ENCODE measurements at regions not wholly inside any gene's neighbourhood (a gene's known extent, or its start where the extent isn't known, plus 50 kb on each side); places are given as distances from the start of the nearest gene placed in this dataset.

- dilution Hi-C loops (cut with HindIII; ENCODE audit: low sequenced_read_pairs, unreplicated experiment) (no loop called here), intact Hi-C loops (cut with micrococcal nuclease) (no loop called here), in situ Hi-C loops (cut with MboI; ENCODE audit: low sequenced_read_pairs) (no loop called here)
- Histone ChIP-seq H3K23ac (ENCODE audit: low read depth, low read length) (no peak overlapping the region), H3K4ac (ENCODE audit: low read depth, low read length) (no peak overlapping the region), H4K8ac (ENCODE audit: low read depth in 2 of 2, low read length in 2 of 2) (no peak overlapping the region), H3K4me2 (ENCODE audit: low read depth, low read length) (no peak overlapping the region), H4K20me1 (ENCODE audit: insufficient read depth, low read length) (no peaks in the 10 kb centered on the region), H3K56ac (ENCODE audit: extremely low read depth, insufficient read depth, low read length) (no peak overlapping the region), H2BK20ac (ENCODE audit: low read depth, low read length) (no peak overlapping the region), H4K91ac (ENCODE audit: insufficient read depth, low read depth, low read length) (no peak overlapping the region), H3K9me3 (ENCODE audit: control insufficient read depth, insufficient read depth, low read length) (peaks cover 49% of the 10 kb centered on the region), H3K9me1 (ENCODE audit: insufficient read depth, low read length) (no peaks in the 10 kb centered on the region), H3K14ac (replicated peaks; ENCODE audit: low read depth, low read length) (no peak overlapping the region), H2BK15ac (ENCODE audit: low read depth, low read length) (no peak overlapping the region), H3K79me1 (ENCODE audit: low read depth in 1 of 2, low read length in 2 of 2) (no peaks in the 10 kb centered on the region), H3K27ac (ENCODE audit: insufficient read depth, low read length) (no peak overlapping the region), H4K5ac (ENCODE audit: low read depth, low read length) (no peak overlapping the region), H2AK5ac (ENCODE audit: low read depth, low read length) (no peak overlapping the region), H3K9ac (ENCODE audit: low read depth, low read length) (no peak overlapping the region), H2AFZ (replicated peaks; ENCODE audit: low read length, poor library complexity) (no peak overlapping the region), H3K18ac (ENCODE audit: low read depth, low read length) (no peak overlapping the region), H3K4me3 (ENCODE audit: insufficient read depth, low read depth, low read length) (no peak overlapping the region), H3K4me1 (ENCODE audit: control insufficient read depth, insufficient read depth, low read length) (no peaks in the 10 kb centered on the region), H2BK5ac (ENCODE audit: low read depth, low read length, poor library complexity, severe bottlenecking) (no peak overlapping the region), H3K36me3 (ENCODE audit: control insufficient read depth, insufficient read depth, low read length) (no peaks in the 10 kb centered on the region), H2BK120ac (ENCODE audit: low read depth, low read length) (no peak overlapping the region), H3K27me3 (ENCODE audit: control insufficient read depth, insufficient read depth, low read length) (no peaks in the 10 kb centered on the region), H2AK9ac (replicated peaks; ENCODE audit: low read depth, low read length, poor library complexity) (no peak overlapping the region)
- no peak for TF ChIP-seq USF2 (IDR thresholded peaks at IDR 0.05; ENCODE audit: low read depth, low read length)
- no peak for TF ChIP-seq MAFK (IDR thresholded peaks at IDR 0.05; ENCODE audit: low read depth, low read length)
- no peak for TF ChIP-seq RCOR1 (IDR thresholded peaks at IDR 0.05; ENCODE audit: insufficient replicate concordance, low read length)
- TF ChIP-seq CEBPB (IDR thresholded peaks at IDR 0.05; ENCODE audit: low read depth, low read length), result no peak
- no peak for TF ChIP-seq FOS (IDR thresholded peaks at IDR 0.05; ENCODE audit: low read depth, low read length)
- TF ChIP-seq RAD21 (IDR thresholded peaks at IDR 0.05; ENCODE audit: low read length), result no peak
- no peak for TF ChIP-seq NFE2L2 (IDR thresholded peaks at IDR 0.05; ENCODE audit: low read depth, low read length)
- CTCF ChIA-PET, result no interaction called here
- POLR2A ChIA-PET (ENCODE audit: unreplicated experiment), result no interaction called here
- WGBS, 2 experiments (ENCODE audit: extremely low coverage in 2 of 2, insufficient read length in 1 of 2), result 68% methylated on average over 7 of the region's 18 CpGs; no CpG with 5 or more reads in 1 of the 2 experiments
- ATAC-seq (ENCODE audit: low read depth) (no peak), DNase-seq (no peak)
- BruUV-seq (replicated peaks), result no TSS peak
These were observed 139.5 kb upstream of the AFDN start for GRCh38 chr6:167687116-167687725.

Data from IMR-90 (cell line).